HG03196 (cell line): ENCODE measurements at regions not wholly inside any gene's neighbourhood (a gene's known extent, or its start where the extent isn't known, plus 50 kb on each side); places are given as distances from the start of the nearest gene placed in this dataset.
"Not testable (repeated sequence)": the region's sequence is repeated elsewhere in the genome, so short reads cannot be mapped to it uniquely, and the experiment has no call there.

Experiments
- ATAC-seq: cut with Tn5 transposase; IDR thresholded peaks from one replicate; pipeline ENCODE4 v1.9.1; 2021; ENCODE audit not compliant: unreplicated experiment

DNA sequence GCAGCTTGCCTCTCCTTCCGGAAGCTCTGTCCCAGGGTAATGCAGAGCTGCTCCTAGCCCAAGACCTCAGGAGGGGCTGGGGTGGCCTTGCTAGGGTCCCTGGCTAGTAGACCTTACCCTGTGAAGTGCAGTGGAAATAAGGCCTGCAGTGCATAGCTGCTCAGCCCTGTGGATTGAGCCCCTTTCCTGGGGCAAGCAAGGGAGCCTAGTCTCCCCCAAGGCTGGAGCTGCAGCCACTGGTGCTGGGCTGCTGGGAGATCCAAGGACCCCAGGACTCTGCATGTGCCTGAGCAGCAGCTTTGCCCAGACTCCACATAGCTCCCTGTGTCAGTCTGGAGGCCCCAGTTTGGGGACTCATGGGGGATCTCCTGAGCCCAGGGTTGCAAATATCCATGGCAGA is 57.9 kb downstream of the FANCF start:
- ATAC-seq = no peak

DNA sequence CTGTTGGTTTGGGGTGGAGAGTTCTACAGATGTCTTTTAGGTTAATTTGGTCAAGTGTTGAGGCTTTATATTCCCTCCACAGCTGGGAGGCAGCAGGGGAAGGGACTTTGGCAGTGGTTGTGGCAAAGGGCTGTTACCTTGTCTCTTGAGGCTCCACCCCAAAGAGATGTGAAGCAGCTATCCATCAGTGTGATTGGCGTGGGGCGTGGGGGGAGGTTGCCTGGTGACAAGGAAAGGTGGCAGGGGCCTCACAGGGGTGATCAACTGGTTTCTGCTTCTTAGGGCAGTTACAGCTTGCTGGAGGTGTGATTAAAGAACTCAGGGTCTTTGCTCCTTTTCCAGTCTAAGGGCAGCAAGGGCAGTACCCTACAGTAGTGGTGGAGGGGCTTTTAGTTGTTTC is 59.3 kb downstream of the FANCF start:
- no peak for ATAC-seq

DNA sequence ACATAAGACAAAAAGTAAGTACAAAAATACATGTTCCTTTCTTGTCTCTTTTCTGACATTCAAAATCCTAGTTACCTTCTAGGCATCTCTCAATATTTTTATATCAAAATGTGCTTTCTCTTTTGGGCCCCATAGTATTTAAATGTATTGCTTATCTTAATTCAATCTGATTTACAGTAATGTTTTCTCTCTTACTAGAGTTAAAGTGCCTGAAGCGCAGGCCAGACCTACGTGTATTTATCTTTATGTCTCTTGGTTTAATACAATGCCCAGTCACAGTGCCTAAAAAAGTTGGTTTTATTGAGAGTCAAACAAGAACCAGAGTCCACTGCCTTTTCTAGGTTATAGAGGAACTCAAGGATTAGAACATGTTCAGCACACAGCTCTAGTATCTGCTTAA is 64.3 kb downstream of the FANCF start:
- ATAC-seq = no peak

DNA sequence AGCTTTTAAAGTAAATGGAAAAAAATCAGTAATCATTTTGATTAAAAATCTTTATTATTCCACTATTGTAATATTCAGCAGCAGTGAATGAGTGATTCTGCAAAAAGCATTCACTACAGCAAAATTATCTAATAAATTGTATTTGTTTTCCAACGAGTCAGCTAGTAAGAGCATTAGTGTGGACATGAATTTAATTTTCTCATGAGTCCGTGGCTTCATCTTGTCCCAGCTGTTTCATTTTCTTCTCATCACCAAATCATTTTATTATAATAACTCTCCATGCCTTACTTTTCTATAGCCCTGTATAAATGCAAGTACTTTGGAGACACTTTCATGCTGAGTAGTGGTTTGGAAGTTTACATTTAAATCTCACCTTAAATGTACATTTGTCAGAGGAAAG is 66.2 kb downstream of the FANCF start:
- no peak for ATAC-seq

DNA sequence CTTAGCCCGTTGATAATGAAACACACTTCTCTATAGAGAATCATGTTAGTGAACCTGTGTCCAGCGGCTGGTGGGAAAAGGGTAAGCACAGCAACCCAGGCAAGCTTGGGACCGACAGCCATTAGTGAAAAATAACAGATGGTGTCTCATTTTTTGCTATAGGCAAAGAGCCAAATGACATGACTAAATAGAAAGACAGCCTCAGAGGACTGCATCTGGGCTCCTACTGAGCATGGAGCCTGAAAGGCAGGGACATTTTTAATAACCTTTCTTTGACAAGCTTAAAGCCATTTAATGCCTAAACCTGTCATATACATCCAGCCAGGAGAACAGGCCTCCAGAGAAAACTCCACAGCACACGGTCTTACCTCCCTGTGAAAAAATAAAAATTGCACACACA is 67.0 kb downstream of the FANCF start:
- no peak for ATAC-seq

GRCh38 chr11:22556381-22556780 is 69.2 kb downstream of the FANCF start:
- ATAC-seq = no peak

DNA sequence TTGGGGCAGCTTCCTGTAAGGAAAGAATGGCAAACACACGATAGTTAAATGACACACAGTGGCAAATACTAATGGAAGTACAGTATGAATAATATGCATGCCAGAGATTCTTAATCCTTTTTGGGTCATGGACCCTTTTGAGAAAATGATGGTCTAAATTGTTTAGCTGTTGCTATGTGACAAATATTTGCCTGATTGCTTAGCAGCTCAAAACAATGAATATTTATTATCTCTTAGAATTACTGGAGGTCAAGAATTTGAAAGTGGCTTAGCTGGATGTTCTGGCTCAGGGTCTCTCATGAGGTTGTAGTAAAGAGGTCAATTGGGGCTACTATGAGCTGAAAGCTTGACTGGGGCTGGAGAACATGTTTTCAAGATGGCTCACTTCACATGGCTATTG is 69.7 kb downstream of the FANCF start:
- ATAC-seq = no peak

GRCh38 chr11:22554221-22554620 is 71.4 kb downstream of the FANCF start:
- ATAC-seq = peak; percentile 80

- no peak for ATAC-seq
Measured at GRCh38 chr11:22552885-22553284, 72.7 kb downstream of the FANCF start.

- no peak for ATAC-seq
Measured at GRCh38 chr11:22546746-22547145, 78.9 kb downstream of the FANCF start.

DNA sequence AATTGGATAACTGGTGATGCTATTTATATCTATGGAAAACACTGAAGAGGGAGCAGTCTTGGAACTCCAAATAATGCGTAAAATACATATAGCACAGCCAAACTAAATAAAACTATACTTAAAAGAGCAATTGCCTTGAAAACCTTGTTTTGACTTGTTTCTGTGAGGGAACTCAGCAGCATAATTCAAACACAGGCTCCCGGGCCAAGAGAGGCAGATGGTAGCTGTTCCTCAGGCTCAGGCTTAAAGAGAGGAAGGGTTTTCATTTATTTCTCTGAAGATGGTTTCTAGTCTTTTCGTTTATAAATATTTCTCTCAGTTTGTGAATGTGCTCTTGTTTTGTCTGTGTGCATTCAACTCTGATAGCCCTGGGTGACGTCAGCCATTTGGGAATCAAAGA is 82.4 kb downstream of the FANCF start:
- ATAC-seq = no peak

DNA sequence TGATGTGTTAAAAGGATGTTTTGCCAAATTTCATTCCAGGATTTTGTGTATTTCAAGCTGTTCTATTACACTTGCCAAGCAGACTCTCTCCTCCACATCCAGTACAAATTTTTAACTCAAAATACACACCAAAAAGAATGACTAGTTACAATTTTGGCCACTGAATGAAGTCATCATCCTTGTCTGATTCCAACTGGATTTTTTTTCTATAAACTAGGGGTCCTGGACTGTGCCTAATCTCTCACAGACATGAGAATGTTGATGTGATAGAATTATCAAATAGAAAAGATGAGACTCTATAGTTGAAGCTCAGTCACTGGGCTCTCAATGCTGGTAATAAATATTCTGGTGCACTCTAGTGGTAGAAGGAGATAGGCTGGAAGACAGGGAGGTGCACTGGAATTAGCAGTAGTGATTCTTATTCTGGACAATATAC is 85.8 kb downstream of the FANCF start:
- no peak for ATAC-seq

DNA sequence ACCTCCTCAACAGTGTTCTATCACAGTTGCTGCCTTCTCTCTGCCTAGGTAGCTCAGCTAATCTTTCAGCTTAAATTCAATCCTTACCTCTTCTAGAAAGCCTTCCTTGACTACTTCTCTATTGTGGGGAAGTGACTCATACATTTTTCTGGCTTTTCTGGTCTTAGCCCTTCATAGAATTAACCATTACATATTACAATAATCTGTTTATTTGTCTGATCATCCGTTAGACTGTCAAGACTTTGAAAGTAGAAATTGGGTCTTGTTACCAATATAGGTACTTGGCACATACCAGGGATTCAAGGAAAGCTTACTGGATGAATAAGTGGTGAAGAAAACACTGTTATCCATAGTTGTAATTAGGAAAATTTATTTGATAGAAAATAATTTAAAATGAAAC is 89.6 kb downstream of the FANCF start:
- no peak for ATAC-seq

GRCh38 chr11:22528612-22529429 is 96.8 kb downstream of the FANCF start:
- ATAC-seq = not testable (repeated sequence)

DNA sequence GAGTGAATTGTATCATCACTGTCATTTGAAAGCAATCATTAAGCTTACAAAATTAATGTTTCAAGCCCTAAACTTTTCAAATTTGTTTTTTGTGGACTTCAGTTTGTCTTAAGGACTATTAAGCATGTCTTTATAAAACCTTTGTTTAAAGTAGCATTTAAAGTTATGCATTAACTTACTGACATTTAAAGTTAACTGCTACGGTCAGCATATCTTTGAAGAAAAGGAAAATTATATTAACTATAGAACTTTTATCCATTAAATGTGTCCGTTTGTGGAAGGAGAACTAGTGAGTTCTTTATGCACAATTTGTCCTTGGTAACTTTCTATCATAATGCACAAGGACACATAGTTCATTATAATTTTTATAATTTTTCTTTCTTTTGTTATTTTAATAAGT is 103.4 kb downstream of the FANCF start:
- no peak for ATAC-seq

DNA sequence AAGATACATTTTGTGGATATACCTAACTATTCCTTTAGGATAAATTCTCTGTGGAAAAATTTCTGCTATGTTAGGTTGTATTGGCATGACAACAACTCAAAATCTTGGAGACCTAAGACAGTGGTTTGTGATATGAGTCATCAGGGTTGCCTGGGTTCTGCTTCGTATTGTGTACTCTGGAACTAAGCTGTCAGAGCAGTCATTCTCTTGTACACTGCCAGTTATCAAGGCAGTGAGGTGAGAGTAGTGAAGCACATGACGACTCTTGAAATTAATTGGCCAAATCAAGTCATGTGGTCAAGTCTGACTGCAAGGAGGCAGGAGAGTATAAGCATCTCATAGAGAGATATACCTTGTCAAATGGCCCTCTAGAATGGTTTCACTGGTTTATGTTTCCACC is 104.4 kb downstream of the FANCF start:
- no peak for ATAC-seq

GRCh38 chr11:22520521-22520920 is 105.1 kb downstream of the FANCF start:
- ATAC-seq = no peak

GRCh38 chr11:22518344-22518743 is 107.3 kb downstream of the FANCF start:
- not testable (repeated sequence) for ATAC-seq

- ATAC-seq = no peak
Measured at GRCh38 chr11:22516111-22516510, 109.5 kb downstream of the FANCF start.

DNA sequence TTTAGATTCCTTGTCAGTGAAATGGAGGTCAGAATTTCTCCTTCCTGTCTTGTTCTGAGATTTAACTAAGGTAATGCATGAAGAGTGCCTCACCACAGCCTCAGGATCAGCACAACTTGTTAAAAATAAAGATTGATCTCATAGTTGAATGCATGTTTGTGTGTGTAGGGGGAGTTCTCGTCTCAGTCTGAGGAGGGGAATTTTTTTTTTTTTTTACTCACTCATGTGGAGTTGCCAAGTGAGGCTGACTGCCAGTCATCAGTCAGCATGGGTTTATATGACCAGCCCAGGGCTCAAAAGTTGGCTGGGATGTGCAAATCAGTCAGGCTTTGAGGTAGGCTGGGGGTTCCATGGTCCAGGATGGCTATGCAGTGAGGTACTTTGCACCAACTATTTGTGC is 113.2 kb downstream of the FANCF start:
- no peak for ATAC-seq

DNA sequence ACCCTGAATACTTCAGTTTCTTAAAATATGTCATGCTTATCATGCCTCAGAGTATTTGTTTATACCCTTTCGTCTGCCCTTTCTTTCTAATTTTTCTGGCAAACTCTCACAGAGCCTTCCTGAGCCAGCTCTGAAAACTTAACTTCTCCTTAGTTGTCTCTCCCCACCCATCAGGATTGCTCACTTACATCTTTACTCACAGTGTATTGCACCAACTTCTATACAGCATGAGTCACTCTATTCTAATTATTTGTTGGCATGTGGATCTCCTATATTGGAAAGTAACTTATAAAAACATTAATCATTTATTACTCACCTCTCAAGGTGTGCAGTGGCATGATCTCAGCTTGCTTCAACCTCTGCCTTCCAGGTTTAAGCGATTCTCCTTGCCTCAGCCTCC is 114.9 kb downstream of the FANCF start:
- ATAC-seq = no peak

GRCh38 chr11:22510010-22510409 is 115.6 kb downstream of the FANCF start:
- ATAC-seq = no peak

DNA sequence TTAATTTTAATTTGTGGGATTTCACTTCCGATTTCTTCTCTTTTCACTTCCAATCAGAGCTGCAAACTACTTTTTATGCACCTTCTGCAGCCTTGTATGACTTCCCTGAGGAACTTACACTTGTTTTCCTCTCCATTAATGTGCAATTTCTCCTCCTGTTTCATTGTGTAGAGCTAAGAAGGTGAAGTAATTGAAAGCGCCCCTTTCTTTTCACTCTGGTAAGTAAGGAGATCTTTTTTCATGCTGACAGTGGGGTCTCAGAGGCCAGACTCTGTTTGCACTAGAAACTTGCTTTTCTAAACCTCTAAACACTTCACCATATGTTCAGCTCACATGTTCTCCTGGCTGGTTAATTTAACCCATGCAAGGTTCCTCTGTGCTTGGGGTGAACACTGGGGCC is 117.0 kb downstream of the FANCF start:
- no peak for ATAC-seq
